K562 (cell line): ENCODE measurements at regions not wholly inside any gene's neighbourhood (a gene's known extent, or its start where the extent isn't known, plus 50 kb on each side); places are given as distances from the start of the nearest gene placed in this dataset.

ENCODE experiments used
- ATAC-seq: fragments of 200-7000 bp; cut with Tn5 transposase; 3 replicates; pipeline ENCODE4 v1.9.1; 2020; ENCODE audit warnings: moderate library complexity
- BruUV-seq: library from RNA; stranded (reverse); fragments of 400-500 nt; replicated peaks from 2 replicates; lab custom pipeline; 2021; lab: Mats Ljungman, UMichigan
- CTCF ChIA-PET: fragments of 300-600 bp; formaldehyde crosslinking; extraction: SDS; loops from one replicate; lab custom pipeline; 2021; ENCODE audit warnings: low intra/inter-chr PET ratio; lab: Yijun Ruan, JAX
- POLR2A ChIA-PET: fragments of 300-600, 350-650 bp; sonication (Branson Sonifier 250); formaldehyde crosslinking; extraction: SDS; loops from one replicate; lab custom pipeline; 2021; ENCODE audit warnings: antibody characterized with exemption, inconsistent platforms; lab: Yijun Ruan, JAX
- DNase-seq, 4 experiments: peaks; one replicate each; pipeline versions ENCODE4 v3.0.0 to v3.0.0-alpha.2; 2011 to 2018; ENCODE audit warnings: low spot score in 3 of 4, mixed read lengths in 3 of 4; ENCODE audit errors: extremely low read depth in 1 of 4
- FAIRE-seq: peaks from 2 replicates; lab custom pipeline; 2011; peaks lifted over from hg19 to GRCh38; lab: Jason Lieb, UNC
- H2AFZ ChIP-seq: 2 replicates; pipeline ENCODE4 v1.6.0; 2011; ENCODE audit warnings: low read depth, low read length, control low read depth, inconsistent platforms
- H3K27ac ChIP-seq: fragments of 200-600 bp; 3 replicates; pipeline ENCODE4 v1.8.0; 2011; ENCODE audit warnings: low read depth, mild to moderate bottlenecking, control low read depth, inconsistent platforms, low read length, moderate library complexity, mixed read lengths; ENCODE audit errors: extremely low read depth
- H3K27me3 ChIP-seq, 2 experiments: fragments of 300-600 bp in 1 of 2; 2 replicates in 1 of 2; 3 replicates in 1 of 2; pipeline versions ENCODE4 v1.6.0 to v1.8.0; 2011; ENCODE audit warnings: inconsistent platforms in 2 of 2, low read length in 2 of 2, mild to moderate bottlenecking in 1 of 2, mixed read lengths in 1 of 2, moderate library complexity in 1 of 2; ENCODE audit not compliant: control insufficient read depth in 2 of 2, insufficient read depth in 2 of 2
- H3K36me3 ChIP-seq: fragments of 300-600 bp; 3 replicates; pipeline ENCODE4 v1.8.0; 2011; ENCODE audit warnings: mild to moderate bottlenecking, low read length, inconsistent platforms; ENCODE audit not compliant: control insufficient read depth, insufficient read depth
- H3K4me1 ChIP-seq, 2 experiments: fragments of 200-600 bp in 1 of 2; replicated peaks in 1 of 2; 2 replicates in 1 of 2; 3 replicates in 1 of 2; pipeline versions ENCODE4 v1.5.1 to v1.8.0; 2011; ENCODE audit warnings: inconsistent platforms in 2 of 2, low read length in 2 of 2, mild to moderate bottlenecking in 1 of 2, mixed read lengths in 1 of 2, moderate library complexity in 1 of 2; ENCODE audit not compliant: control insufficient read depth in 2 of 2, insufficient read depth in 2 of 2
- H3K4me2 ChIP-seq: 2 replicates; pipeline ENCODE4 v1.6.1; 2011; ENCODE audit warnings: low read length, control low read depth, inconsistent platforms, mixed read lengths; ENCODE audit not compliant: insufficient read depth
- H3K4me3 ChIP-seq: fragments of 200-600 bp; sonication (generic), shearing (Covaris generic); 2 replicates; pipeline ENCODE4 v1.5.1; 2016; ENCODE audit warnings: control low read depth, inconsistent platforms
- H3K79me2 ChIP-seq: fragments of 200-600 bp; 3 replicates; pipeline ENCODE4 v1.8.0; 2011; ENCODE audit warnings: low read length, inconsistent platforms; ENCODE audit not compliant: control insufficient read depth, insufficient read depth
- H3K9ac ChIP-seq, 2 experiments: 2 replicates each; pipeline versions ENCODE4 v1.6.0 to v1.6.1; 2011; ENCODE audit warnings: low read depth in 2 of 2, low read length in 2 of 2, control low read depth in 1 of 2, inconsistent platforms in 1 of 2, mild to moderate bottlenecking in 1 of 2, mixed read lengths in 1 of 2; ENCODE audit not compliant: insufficient read depth in 1 of 2
- H3K9me1 ChIP-seq: one replicate; pipeline ENCODE4 v1.6.0; 2011; ENCODE audit warnings: inconsistent platforms, mild to moderate bottlenecking, low read length, moderate library complexity; ENCODE audit not compliant: control insufficient read depth, insufficient read depth
- H3K9me3 ChIP-seq: replicated peaks from 2 replicates; pipeline ENCODE4 v1.5.1; 2011; ENCODE audit warnings: low read depth, low read length, inconsistent platforms; ENCODE audit not compliant: control insufficient read depth, insufficient read depth
- H4K20me1 ChIP-seq: replicated peaks from 2 replicates; pipeline ENCODE4 v1.6.1; 2011; ENCODE audit warnings: low read length, inconsistent platforms, mixed read lengths; ENCODE audit not compliant: control insufficient read depth, insufficient read depth
- ELF4 ChIP-seq: fragments of 450-650 bp; formaldehyde crosslinking; IDR thresholded peaks from 2 replicates; pipeline ENCODE4 v1.4.0; 2022; ENCODE audit warnings: missing genetic modification characterization
- LCOR ChIP-seq: sonication (generic); formaldehyde crosslinking; IDR thresholded peaks from 2 replicates; pipeline ENCODE4 v1.8.0; 2022; ENCODE audit warnings: mild to moderate bottlenecking, missing genetic modification reagents
- MAFF ChIP-seq: IDR thresholded peaks from 2 replicates; pipeline ENCODE4 v1.6.1; 2012; ENCODE audit warnings: low read length, improper control_type of control experiment
- NEUROD1 ChIP-seq: fragments of 150-350 bp; IDR thresholded peaks from 2 replicates; pipeline ENCODE4 v1.6.1; 2014; ENCODE audit warnings: borderline replicate concordance, low read length, low read depth; ENCODE audit not compliant: partially characterized antibody
- NR2C2 ChIP-seq, 2 experiments: fragments of 200-800 bp in 1 of 2; sonication (Bioruptor generic) in 1 of 2; sonication (generic) in 1 of 2; formaldehyde crosslinking in 1 of 2; IDR thresholded peaks; 2 replicates each; pipeline versions ENCODE4 v1.6.1 to v1.8.0; 2016 to 2022; ENCODE audit warnings: mild to moderate bottlenecking in 1 of 2, missing compliant biosample characterization in 1 of 2, missing genetic modification characterization in 1 of 2, missing genetic modification reagents in 1 of 2
- PCBP1 ChIP-seq: fragments of 200-400 bp; formaldehyde crosslinking; IDR thresholded peaks from 2 replicates; pipeline ENCODE4 v1.6.1; 2018; ENCODE audit warnings: mild to moderate bottlenecking, low read depth, low read length; ENCODE audit not compliant: poor library complexity, severe bottlenecking
- SMARCE1 ChIP-seq: fragments of 450-650 bp; IDR thresholded peaks from 2 replicates; pipeline ENCODE4 v1.7.1; 2016; ENCODE audit warnings: mild to moderate bottlenecking
- SOX6 ChIP-seq: fragments of 450-650 bp; IDR thresholded peaks from 2 replicates; pipeline ENCODE4 v1.6.1; 2014; ENCODE audit warnings: mild to moderate bottlenecking
- TAF1 ChIP-seq: IDR thresholded peaks from 2 replicates; pipeline ENCODE4 v1.6.1; 2011; ENCODE audit warnings: mild to moderate bottlenecking, low read length, moderate library complexity; ENCODE audit not compliant: insufficient read depth, control insufficient read depth, severe bottlenecking; ENCODE audit errors: extremely low read depth
- TBP ChIP-seq: optimal IDR thresholded peaks from 2 replicates; pipeline ENCODE3; 2011; ENCODE audit warnings: low read depth, low read length, improper control_type of control experiment
- ZKSCAN8 ChIP-seq: fragments of 200-800 bp; sonication (Bioruptor generic); IDR thresholded peaks from 2 replicates; pipeline ENCODE4 v1.6.1; 2016; ENCODE audit warnings: missing genetic modification characterization, missing compliant biosample characterization
- ZNF232 ChIP-seq: sonication (generic); formaldehyde crosslinking; IDR thresholded peaks from 2 replicates; pipeline ENCODE4 v1.8.0; 2022; ENCODE audit warnings: mild to moderate bottlenecking, missing genetic modification reagents
- WGBS: fragments of 100-300 bp; shearing (Covaris generic); methylation state at CpG from one replicate; pipeline ENCODE4 v1.1.6; 2016; ENCODE audit warnings: low coverage, mixed read lengths; ENCODE audit not compliant: insufficient coverage; ENCODE audit errors: missing lambda C conversion rate; 5-methylcytosine and 5-hydroxymethylcytosine counted together
- in situ Hi-C: fragments of 300-500 bp; cut with MboI; formaldehyde crosslinking; loops from 4 replicates; pipeline ENCODE4 v1.15.0; 2018; ENCODE audit warnings: inconsistent platforms, mixed read lengths
- intact Hi-C: fragments of 100-400 bp; cut with micrococcal nuclease; formaldehyde crosslinking; loops from 2 replicates; pipeline ENCODE4 v1.14.2; 2022
- TF ChIP-seq, protein P1 (sequence below), 2 experiments: fragments of 450-650 bp; IDR thresholded peaks; 2 replicates each; pipeline ENCODE4 v1.6.1; 2016; ENCODE audit warnings: mild to moderate bottlenecking in 2 of 2, borderline replicate concordance in 1 of 2, low read depth in 1 of 2, moderate library complexity in 1 of 2
- TF ChIP-seq, protein P2 (sequence below), 2 experiments: fragments of 450-650 bp; IDR thresholded peaks; 2 replicates each; pipeline ENCODE4 v1.6.1; 2016

DNA sequence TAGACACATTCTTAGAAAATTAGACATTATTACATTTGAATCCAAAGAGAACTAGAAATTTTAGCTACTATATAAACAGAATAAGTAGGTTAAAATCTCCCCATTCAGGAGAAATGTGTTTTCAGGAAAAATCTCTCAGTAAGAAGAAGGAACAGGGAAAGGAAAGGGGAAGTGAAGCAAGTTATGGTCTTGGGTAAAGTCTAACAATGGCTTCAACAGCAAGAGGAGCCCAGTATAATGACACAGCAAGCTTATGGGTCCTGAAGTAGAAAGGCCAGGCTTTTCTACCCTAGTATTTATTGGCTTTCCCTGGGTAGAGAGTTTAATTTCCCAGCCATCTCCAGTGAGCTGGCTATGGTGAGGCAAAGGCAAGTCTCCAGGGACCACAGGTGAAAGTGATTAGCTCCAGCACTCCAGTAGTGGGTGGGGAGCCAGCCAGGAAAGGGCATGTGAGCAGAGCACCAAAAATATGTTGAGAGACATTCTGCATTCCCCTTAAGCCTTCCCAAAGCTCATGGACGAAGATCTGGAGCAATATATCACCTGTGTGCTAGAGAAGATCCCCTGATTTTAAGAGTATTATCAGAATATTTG lies 981.7 kb downstream of the NR2F1-AS1 start:
- H3K79me2 ChIP-seq = no peaks in the 10 kb centered on the region
- no peak overlapping the region for H3K4me2 ChIP-seq
- H4K20me1 ChIP-seq = no peaks in the 10 kb centered on the region
- no peak overlapping the region for H3K9ac ChIP-seq
- ATAC-seq (no peak), FAIRE-seq (no peak), DNase-seq (no peak)
- CTCF ChIA-PET = no interaction called here
- no peaks in the 10 kb centered on the region for H3K27me3 ChIP-seq
- H3K36me3 ChIP-seq = no peaks in the 10 kb centered on the region
- H3K27ac ChIP-seq = no peak overlapping the region
- in situ Hi-C loops = no loop called here
- H3K9me3 ChIP-seq = no peaks in the 10 kb centered on the region
- H3K4me3 ChIP-seq = no peak overlapping the region
- 0% methylated on average over 1 of the region's 1 CpG for WGBS
- H3K9me1 ChIP-seq = no peaks in the 10 kb centered on the region
- BruUV-seq = no TSS peak
- POLR2A ChIA-PET = no interaction called here
- no peak overlapping the region for H2AFZ ChIP-seq
- intact Hi-C loops = no loop called here
- no peaks in the 10 kb centered on the region for H3K4me1 ChIP-seq
- TF ChIP-seq NEUROD1 = no peak
- TF ChIP-seq ZNF232 = no peak
- TF ChIP-seq SMARCE1 = no peak
- TF ChIP-seq NR2C2 (CRISPR knock-in tag; IDR thresholded peaks at IDR 0.05) = no peak
- no peak for TF ChIP-seq NR2C2 (tag; IDR thresholded peaks at IDR 0.05)
- TF ChIP-seq, protein P1, sequence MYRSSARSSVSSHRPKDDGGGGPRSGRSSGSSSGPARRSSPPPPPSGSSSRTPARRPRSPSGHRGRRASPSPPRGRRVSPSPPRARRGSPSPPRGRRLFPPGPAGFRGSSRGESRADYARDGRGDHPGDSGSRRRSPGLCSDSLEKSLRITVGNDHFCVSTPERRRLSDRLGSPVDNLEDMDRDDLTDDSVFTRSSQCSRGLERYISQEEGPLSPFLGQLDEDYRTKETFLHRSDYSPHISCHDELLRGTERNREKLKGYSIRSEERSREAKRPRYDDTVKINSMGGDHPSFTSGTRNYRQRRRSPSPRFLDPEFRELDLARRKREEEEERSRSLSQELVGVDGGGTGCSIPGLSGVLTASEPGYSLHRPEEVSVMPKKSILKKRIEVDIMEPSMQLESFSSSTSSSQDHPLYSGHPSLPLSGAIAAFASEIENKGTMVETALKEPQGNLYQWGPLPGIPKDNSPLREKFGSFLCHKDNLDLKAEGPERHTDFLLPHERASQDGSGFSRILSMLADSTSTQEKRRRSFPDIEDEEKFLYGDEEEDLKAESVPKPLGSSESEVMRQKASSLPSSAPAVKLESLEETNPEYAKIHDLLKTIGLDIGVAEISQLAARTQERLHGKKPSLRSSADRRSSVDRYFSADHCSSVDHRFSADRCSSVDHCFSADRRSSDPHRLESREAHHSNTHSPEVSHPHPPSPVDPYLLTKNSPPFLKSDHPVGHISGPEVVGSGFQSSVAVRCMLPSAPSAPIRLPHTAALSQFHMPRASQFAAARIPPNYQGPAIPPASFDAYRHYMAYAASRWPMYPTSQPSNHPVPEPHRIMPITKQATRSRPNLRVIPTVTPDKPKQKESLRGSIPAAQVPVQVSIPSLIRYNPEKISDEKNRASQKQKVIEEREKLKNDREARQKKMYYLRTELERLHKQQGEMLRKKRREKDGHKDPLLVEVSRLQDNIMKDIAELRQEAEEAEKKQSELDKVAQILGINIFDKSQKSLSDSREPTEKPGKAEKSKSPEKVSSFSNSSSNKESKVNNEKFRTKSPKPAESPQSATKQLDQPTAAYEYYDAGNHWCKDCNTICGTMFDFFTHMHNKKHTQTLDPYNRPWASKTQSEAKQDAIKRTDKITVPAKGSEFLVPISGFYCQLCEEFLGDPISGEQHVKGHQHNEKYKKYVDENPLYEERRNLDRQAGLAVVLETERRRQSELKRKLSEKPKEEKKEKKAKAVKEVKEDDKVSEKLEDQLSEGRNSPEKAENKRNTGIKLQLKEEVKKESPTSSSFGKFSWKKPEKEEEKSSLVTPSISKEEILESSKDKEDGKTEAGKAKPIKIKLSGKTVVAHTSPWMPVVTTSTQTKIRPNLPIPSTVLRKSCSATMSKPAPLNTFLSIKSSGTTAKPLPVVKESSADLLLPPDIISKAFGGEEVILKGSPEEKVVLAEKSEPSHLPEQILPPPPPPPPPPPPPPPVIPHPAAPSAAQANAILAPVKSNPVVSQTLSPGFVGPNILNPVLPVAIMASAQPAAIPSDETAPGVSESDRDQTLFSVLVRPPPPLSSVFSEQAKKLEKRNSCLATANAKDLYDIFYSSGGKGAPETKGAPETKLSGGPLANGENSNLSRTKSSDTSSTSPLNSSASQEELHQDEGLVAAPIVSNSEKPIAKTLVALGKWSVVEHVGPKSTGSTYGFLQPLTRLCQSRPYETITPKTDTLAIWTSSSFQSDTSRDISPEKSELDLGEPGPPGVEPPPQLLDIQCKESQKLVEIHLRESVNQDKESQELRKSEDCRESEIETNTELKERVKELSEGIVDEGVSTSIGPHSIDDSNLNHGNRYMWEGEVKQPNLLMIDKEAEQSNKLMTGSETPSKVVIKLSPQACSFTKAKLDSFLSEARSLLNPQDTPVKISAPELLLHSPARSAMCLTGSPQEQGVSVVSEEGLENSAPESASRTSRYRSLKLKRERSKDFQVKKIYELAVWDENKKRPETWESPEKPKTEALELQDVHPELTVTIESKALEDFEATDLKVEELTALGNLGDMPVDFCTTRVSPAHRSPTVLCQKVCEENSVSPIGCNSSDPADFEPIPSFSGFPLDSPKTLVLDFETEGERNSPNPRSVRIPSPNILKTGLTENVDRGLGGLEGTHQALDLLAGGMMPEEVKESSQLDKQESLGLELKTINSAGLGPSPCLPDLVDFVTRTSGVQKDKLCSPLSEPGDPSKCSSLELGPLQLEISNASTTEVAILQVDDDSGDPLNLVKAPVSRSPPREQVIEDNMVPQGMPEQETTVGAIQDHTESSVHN (IDR thresholded peaks at IDR 0.05; ENCODE audit: borderline replicate concordance in 1 of 2, low read depth in 1 of 2) = no peak
- TF ChIP-seq TBP = no peak
- no peak for TF ChIP-seq ELF4 (CRISPR knock-in tag)
- no peak for TF ChIP-seq ZKSCAN8
- no peak for TF ChIP-seq LCOR (CRISPR knock-in tag)
- no peak for TF ChIP-seq SOX6
- no peak for TF ChIP-seq PCBP1
- TF ChIP-seq MAFF = no peak
- TF ChIP-seq, protein P2, sequence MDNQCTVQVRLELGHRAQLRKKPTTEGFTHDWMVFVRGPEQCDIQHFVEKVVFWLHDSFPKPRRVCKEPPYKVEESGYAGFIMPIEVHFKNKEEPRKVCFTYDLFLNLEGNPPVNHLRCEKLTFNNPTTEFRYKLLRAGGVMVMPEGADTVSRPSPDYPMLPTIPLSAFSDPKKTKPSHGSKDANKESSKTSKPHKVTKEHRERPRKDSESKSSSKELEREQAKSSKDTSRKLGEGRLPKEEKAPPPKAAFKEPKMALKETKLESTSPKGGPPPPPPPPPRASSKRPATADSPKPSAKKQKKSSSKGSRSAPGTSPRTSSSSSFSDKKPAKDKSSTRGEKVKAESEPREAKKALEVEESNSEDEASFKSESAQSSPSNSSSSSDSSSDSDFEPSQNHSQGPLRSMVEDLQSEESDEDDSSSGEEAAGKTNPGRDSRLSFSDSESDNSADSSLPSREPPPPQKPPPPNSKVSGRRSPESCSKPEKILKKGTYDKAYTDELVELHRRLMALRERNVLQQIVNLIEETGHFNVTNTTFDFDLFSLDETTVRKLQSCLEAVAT (IDR thresholded peaks at IDR 0.05) = no peak
- TF ChIP-seq TAF1 = no peak
